Activated effector memory CD4-positive, alpha-beta T cell treated with anti-CD3 and anti-CD28 coated beads, Interleukin-2, amount 50 U/mL, for 16 hours (primary cell): ENCODE measurements at regions not wholly inside any gene's neighbourhood (a gene's known extent, or its start where the extent isn't known, plus 50 kb on each side); places are given as distances from the start of the nearest gene placed in this dataset.
"Not testable (repeated sequence)": the region's sequence is repeated elsewhere in the genome, so short reads cannot be mapped to it uniquely, and the experiment has no call there.

ENCODE experiments used
- DNase-seq: peaks from one replicate; pipeline ENCODE4 v3.0.0-alpha.2; 2020

- no peak for DNase-seq
Measured at GRCh38 chr2:122750095-122750494, 994.6 kb downstream of the TSN start.

- DNase-seq, result no peak
Measured at GRCh38 chr2:122750808-122751207, 995.4 kb downstream of the TSN start.

- DNase-seq, result no peak
Measured at GRCh38 chr2:122753336-122753735, 997.9 kb downstream of the TSN start.

- no peak for DNase-seq
Measured at GRCh38 chr2:122754561-122754960, 999.1 kb downstream of the TSN start.

- DNase-seq, result no peak
Measured at GRCh38 chr2:122755281-122755780, 999.9 kb downstream of the TSN start.

- no peak for DNase-seq
Measured at GRCh38 chr2:122758967-122759366, 1003.5 kb downstream of the TSN start.

- no peak for DNase-seq
Measured at GRCh38 chr2:122764014-122764413, 1008.6 kb downstream of the TSN start.

- no peak for DNase-seq
Measured at GRCh38 chr2:122780251-122780650, 1024.8 kb downstream of the TSN start.

- DNase-seq, result no peak
Measured at GRCh38 chr2:122794100-122794499, 1038.6 kb downstream of the TSN start.

GRCh38 chr2:122795763-122796162, 1040.3 kb downstream of the TSN start:
- DNase-seq, result no peak

- no peak for DNase-seq
Measured at GRCh38 chr2:122799391-122799790, 1043.9 kb downstream of the TSN start.

- DNase-seq, result no peak
Measured at GRCh38 chr2:122800781-122801180, 1045.3 kb downstream of the TSN start.

GRCh38 chr2:122804494-122804893, 1049.0 kb downstream of the TSN start:
- no peak for DNase-seq

GRCh38 chr2:122805346-122805745, 1049.9 kb downstream of the TSN start:
- no peak for DNase-seq

- no peak for DNase-seq
Measured at GRCh38 chr2:122808286-122808969, 1053.0 kb downstream of the TSN start.

GRCh38 chr2:122812214-122812613, 1056.8 kb downstream of the TSN start:
- DNase-seq, result not testable (repeated sequence)

- no peak for DNase-seq
Measured at GRCh38 chr2:122815120-122815519, 1059.7 kb downstream of the TSN start.

GRCh38 chr2:122816803-122817202, 1061.4 kb downstream of the TSN start:
- no peak for DNase-seq

- no peak for DNase-seq
Measured at GRCh38 chr2:122822319-122822718, 1066.9 kb downstream of the TSN start.

- DNase-seq, result no peak
Measured at GRCh38 chr2:122830157-122830556, 1074.7 kb downstream of the TSN start.

- no peak for DNase-seq
Measured at GRCh38 chr2:122831649-122832048, 1076.2 kb downstream of the TSN start.

- no peak for DNase-seq
Measured at GRCh38 chr2:122843503-122843902, 1088.1 kb downstream of the TSN start.

- DNase-seq, result no peak
Measured at GRCh38 chr2:122851161-122851560, 1095.7 kb downstream of the TSN start.

- no peak for DNase-seq
Measured at GRCh38 chr2:122851972-122852531, 1096.6 kb downstream of the TSN start.

GRCh38 chr2:122856696-122857095, 1101.2 kb downstream of the TSN start:
- no peak for DNase-seq
